Fibroblast of mammary gland (primary cell): ENCODE measurements at regions not wholly inside any gene's neighbourhood (a gene's known extent, or its start where the extent isn't known, plus 50 kb on each side); places are given as distances from the start of the nearest gene placed in this dataset.
A peak's percentile ranks its signal among the peaks of the same experiment; 100 is the strongest.

Source experiments
- DNase-seq: peaks from one replicate; pipeline ENCODE4 v3.0.0-alpha.2; 2010; ENCODE audit warnings: low read depth
- H3K4me3 ChIP-seq: 2 replicates; pipeline ENCODE4 v1.5.1; 2011; ENCODE audit warnings: low read depth, mild to moderate bottlenecking, low read length, moderate library complexity; ENCODE audit not compliant: control insufficient read depth
- CTCF ChIP-seq: conservative IDR thresholded peaks from 2 replicates; pipeline ENCODE4 v1.5.1; 2011; ENCODE audit warnings: low read depth, low read length, inconsistent platforms; ENCODE audit not compliant: control insufficient read depth, insufficient read depth

GRCh38 chr2:134173338-134174016, 80.4 kb upstream of the MGAT5 start:
- H3K4me3 ChIP-seq, result no peak overlapping the region
- TF ChIP-seq CTCF, result no peak
- no peak for DNase-seq

- H3K4me3 ChIP-seq, result no peak overlapping the region
- no peak for TF ChIP-seq CTCF
- no peak for DNase-seq
These were observed 79.2 kb upstream of the MGAT5 start for GRCh38 chr2:134174711-134175110.

GRCh38 chr2:134175834-134176233, 78.0 kb upstream of the MGAT5 start:
- no peak for DNase-seq
- no peak overlapping the region for H3K4me3 ChIP-seq
- TF ChIP-seq CTCF, result no peak

GRCh38 chr2:134177351-134177931, 76.4 kb upstream of the MGAT5 start:
- DNase-seq, result peak; percentile 53
- TF ChIP-seq CTCF, result no peak

GRCh38 chr2:134178138-134178877, 75.6 kb upstream of the MGAT5 start:
- no peak for DNase-seq
- no peak for TF ChIP-seq CTCF
- H3K4me3 ChIP-seq, result no peak overlapping the region

More at GRCh38 chr2:134177351-134177931, 76.4 kb upstream of the MGAT5 start:
- H3K4me3 ChIP-seq, result no peak overlapping the region

GRCh38 chr2:134181219-134181618, 72.7 kb upstream of the MGAT5 start:
- no peak for TF ChIP-seq CTCF
- no peak overlapping the region for H3K4me3 ChIP-seq
- no peak for DNase-seq
